Breast epithelium (tissue), 3 donors: ENCODE measurements at regions not wholly inside any gene's neighbourhood (a gene's known extent, or its start where the extent isn't known, plus 50 kb on each side); places are given as distances from the start of the nearest gene placed in this dataset.

ENCODE experiments used
- CTCF ChIP-seq, 3 donors: fragments of 450-650 bp; IDR thresholded peaks; one replicate each; pipeline ENCODE4 v1.5.1; 2016 to 2017; ENCODE audit warnings: antibody characterized with exemption in 3 of 3, mild to moderate bottlenecking in 3 of 3, moderate library complexity in 3 of 3
- POLR2A ChIP-seq: fragments of 450-650 bp; IDR thresholded peaks from one replicate; pipeline ENCODE4 v1.6.1; 2016; ENCODE audit warnings: antibody characterized with exemption, mild to moderate bottlenecking, moderate library complexity
- POLR2AphosphoS5 ChIP-seq, 3 donors: sonication (generic); formaldehyde crosslinking; IDR thresholded peaks; one replicate each; pipeline ENCODE4 v1.6.1; 2017; ENCODE audit warnings: antibody characterized with exemption in 3 of 3

DNA sequence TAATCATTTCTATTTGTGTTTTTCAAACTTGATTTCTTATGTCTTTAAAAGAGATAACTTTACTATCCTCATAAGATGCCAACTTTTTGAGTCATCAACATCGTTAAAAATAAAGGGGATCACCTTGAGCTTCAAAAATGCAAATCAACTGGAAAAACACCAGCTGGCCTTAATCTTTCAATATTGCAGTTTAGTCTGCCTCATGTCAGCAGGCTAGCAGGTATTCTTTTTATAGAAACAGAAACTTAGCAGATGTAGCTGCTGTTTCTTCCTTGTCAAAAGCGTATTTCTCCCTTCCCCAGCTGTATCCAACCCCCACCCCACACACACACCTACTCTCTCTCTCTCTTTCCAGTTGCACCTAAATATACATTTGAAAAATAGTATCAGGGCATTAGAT, 154.1 kb upstream of the ZNF804A start:
- no peak for TF ChIP-seq CTCF (IDR thresholded peaks at IDR 0.05)
- no peak for TF ChIP-seq POLR2A
- TF ChIP-seq POLR2AphosphoS5 (IDR thresholded peaks at IDR 0.05) = no peak
